HG02973 (cell line): ENCODE measurements at regions not wholly inside any gene's neighbourhood (a gene's known extent, or its start where the extent isn't known, plus 50 kb on each side); places are given as distances from the start of the nearest gene placed in this dataset.
"Not testable (repeated sequence)": the region's sequence is repeated elsewhere in the genome, so short reads cannot be mapped to it uniquely, and the experiment has no call there.

Experiments used
- ATAC-seq: cut with Tn5 transposase; IDR thresholded peaks from one replicate; pipeline ENCODE4 v1.9.1; 2021; ENCODE audit warnings: moderate library complexity; ENCODE audit not compliant: unreplicated experiment

- ATAC-seq = no peak
Measured at GRCh38 chr3:66552846-66553245, 52.0 kb upstream of the LRIG1 start.

- ATAC-seq = no peak
Measured at GRCh38 chr3:66553441-66554113, 52.8 kb upstream of the LRIG1 start.

- no peak for ATAC-seq
Measured at GRCh38 chr3:66554178-66554577, 53.4 kb upstream of the LRIG1 start.

- ATAC-seq = no peak
Measured at GRCh38 chr3:66555214-66555844, 54.5 kb upstream of the LRIG1 start.

- no peak for ATAC-seq
Measured at GRCh38 chr3:66557170-66557569, 56.3 kb upstream of the LRIG1 start.

- ATAC-seq = not testable (repeated sequence)
Measured at GRCh38 chr3:66559924-66560323, 59.1 kb upstream of the LRIG1 start.

- ATAC-seq = no peak
Measured at GRCh38 chr3:66561367-66561766, 60.5 kb upstream of the LRIG1 start.

GRCh38 chr3:66565301-66565700 lies 64.5 kb upstream of the LRIG1 start:
- no peak for ATAC-seq

GRCh38 chr3:66567077-66567476 lies 66.3 kb upstream of the LRIG1 start:
- ATAC-seq = no peak

- no peak for ATAC-seq
Measured at GRCh38 chr3:66572090-66572675, 71.4 kb upstream of the LRIG1 start.

GRCh38 chr3:66572938-66573710 lies 72.3 kb upstream of the LRIG1 start:
- ATAC-seq = no peak

- no peak for ATAC-seq
Measured at GRCh38 chr3:66574091-66574490, 73.3 kb upstream of the LRIG1 start.

- no peak for ATAC-seq
Measured at GRCh38 chr3:66577426-66578203, 76.8 kb upstream of the LRIG1 start.

GRCh38 chr3:66581256-66581655 lies 80.4 kb upstream of the LRIG1 start:
- ATAC-seq = no peak

GRCh38 chr3:66582721-66583423 lies 82.0 kb upstream of the LRIG1 start:
- peak; percentile 89 for ATAC-seq

GRCh38 chr3:66583424-66584040 lies 82.7 kb upstream of the LRIG1 start:
- ATAC-seq = no peak

- no peak for ATAC-seq
Measured at GRCh38 chr3:66585520-66586095, 84.8 kb upstream of the LRIG1 start.

GRCh38 chr3:66586853-66587252 lies 86.0 kb upstream of the LRIG1 start:
- no peak for ATAC-seq

- no peak for ATAC-seq
Measured at GRCh38 chr3:66588340-66588847, 87.6 kb upstream of the LRIG1 start.
